Gastroesophageal sphincter (tissue), 4 donors: ENCODE measurements at regions not wholly inside any gene's neighbourhood (a gene's known extent, or its start where the extent isn't known, plus 50 kb on each side); places are given as distances from the start of the nearest gene placed in this dataset.

Experiments
- ATAC-seq: fragments of 150-250 bp; one replicate; pipeline ENCODE4 v1.9.1; 2016; ENCODE audit warnings: mild to moderate bottlenecking, moderate library complexity
- H3K27ac ChIP-seq, 4 donors: fragments of 200-600 bp; sonication (generic) in 3 of 4; 1 replicate in 3 of 4; 2 replicates in 1 of 4; pipeline ENCODE4 v1.5.1; 2016 to 2019
- H3K27me3 ChIP-seq: fragments of 200-600 bp; sonication (generic); one replicate; pipeline ENCODE4 v1.5.1; 2019
- H3K36me3 ChIP-seq, 2 donors: fragments of 200-600 bp; sonication (generic); one replicate each; pipeline ENCODE4 v1.5.1; 2019; ENCODE audit warnings: control low read depth in 1 of 2
- H3K4me1 ChIP-seq, 3 donors: fragments of 200-600 bp; sonication (generic); 1 replicate in 2 of 3; 2 replicates in 1 of 3; pipeline ENCODE4 v1.5.1; 2016 to 2019; ENCODE audit warnings: control low read depth in 2 of 3
- H3K4me3 ChIP-seq, 2 donors: fragments of 200-600 bp; sonication (generic); one replicate each; pipeline ENCODE4 v1.5.1; 2019; ENCODE audit warnings: mild to moderate bottlenecking in 1 of 2, moderate library complexity in 1 of 2
- H3K9me3 ChIP-seq, 3 donors: fragments of 200-600 bp; sonication (generic); one replicate each; pipeline ENCODE4 v1.5.1; 2017 to 2019; ENCODE audit warnings: control low read depth in 2 of 3
- EP300 ChIP-seq: sonication (generic); formaldehyde crosslinking; IDR thresholded peaks from one replicate; pipeline ENCODE4 v1.6.1; 2017; ENCODE audit warnings: antibody characterized with exemption, mild to moderate bottlenecking
- POLR2A ChIP-seq, 2 donors: fragments of 450-650 bp; IDR thresholded peaks; one replicate each; pipeline ENCODE4 v1.6.1; 2017; ENCODE audit warnings: antibody characterized with exemption in 2 of 2, mild to moderate bottlenecking in 2 of 2, moderate library complexity in 1 of 2
- POLR2AphosphoS5 ChIP-seq: sonication (generic); formaldehyde crosslinking; IDR thresholded peaks from one replicate; pipeline ENCODE4 v1.6.1; 2017; ENCODE audit warnings: antibody characterized with exemption
- WGBS, 2 donors: methylation state at CpG; one replicate each; pipeline ENCODE4 v1.1.5; 2018; ENCODE audit warnings: low coverage in 1 of 2; 5-methylcytosine and 5-hydroxymethylcytosine counted together
- TF ChIP-seq, protein P1 (sequence below), 4 experiments: fragments of 200-600 bp in 2 of 4; fragments of 450-650 bp in 2 of 4; sonication (generic) in 1 of 4; IDR thresholded peaks; one replicate each; pipeline ENCODE4 v1.5.1; 2017 to 2019; ENCODE audit warnings: antibody characterized with exemption in 4 of 4, mild to moderate bottlenecking in 2 of 4, moderate library complexity in 2 of 4

DNA sequence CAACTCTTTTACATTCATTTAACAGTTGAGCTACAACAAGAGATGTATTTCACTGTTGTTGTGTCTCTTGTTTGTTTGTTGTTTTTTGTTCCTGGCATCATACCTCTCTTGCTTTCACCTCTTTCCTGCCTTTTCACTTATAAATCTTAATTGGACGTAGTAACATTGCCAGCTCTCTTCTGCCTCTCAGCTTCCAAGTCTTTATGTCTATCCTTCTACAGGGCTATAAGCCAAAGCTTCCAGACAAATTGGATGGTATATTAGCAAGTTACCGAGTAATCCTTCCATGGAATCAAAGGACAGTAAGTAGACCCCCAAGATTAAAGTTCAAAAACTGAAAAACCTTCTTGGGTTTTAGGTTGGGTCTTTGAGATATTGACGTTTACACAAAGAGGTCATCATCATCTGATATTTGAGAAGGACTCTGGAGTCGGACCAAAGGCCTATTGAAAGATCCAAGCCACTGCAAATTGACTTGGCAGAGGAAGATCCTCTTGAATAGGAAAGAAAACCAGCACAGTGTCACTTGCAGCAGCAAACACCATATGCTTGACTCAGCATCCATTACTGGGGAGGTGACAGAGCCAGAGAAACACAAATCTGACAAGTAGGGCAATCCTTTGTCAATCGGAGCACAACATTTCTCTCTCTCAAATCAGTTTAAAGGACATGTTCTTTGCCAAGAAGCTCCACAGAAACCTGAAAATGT is 648.5 kb upstream of the NR2F2 start:
- no peak for ATAC-seq
- TF ChIP-seq EP300 = no peak
- no peak for TF ChIP-seq POLR2A (IDR thresholded peaks at IDR 0.05)
- no peak for TF ChIP-seq POLR2AphosphoS5
- TF ChIP-seq, protein P1, sequence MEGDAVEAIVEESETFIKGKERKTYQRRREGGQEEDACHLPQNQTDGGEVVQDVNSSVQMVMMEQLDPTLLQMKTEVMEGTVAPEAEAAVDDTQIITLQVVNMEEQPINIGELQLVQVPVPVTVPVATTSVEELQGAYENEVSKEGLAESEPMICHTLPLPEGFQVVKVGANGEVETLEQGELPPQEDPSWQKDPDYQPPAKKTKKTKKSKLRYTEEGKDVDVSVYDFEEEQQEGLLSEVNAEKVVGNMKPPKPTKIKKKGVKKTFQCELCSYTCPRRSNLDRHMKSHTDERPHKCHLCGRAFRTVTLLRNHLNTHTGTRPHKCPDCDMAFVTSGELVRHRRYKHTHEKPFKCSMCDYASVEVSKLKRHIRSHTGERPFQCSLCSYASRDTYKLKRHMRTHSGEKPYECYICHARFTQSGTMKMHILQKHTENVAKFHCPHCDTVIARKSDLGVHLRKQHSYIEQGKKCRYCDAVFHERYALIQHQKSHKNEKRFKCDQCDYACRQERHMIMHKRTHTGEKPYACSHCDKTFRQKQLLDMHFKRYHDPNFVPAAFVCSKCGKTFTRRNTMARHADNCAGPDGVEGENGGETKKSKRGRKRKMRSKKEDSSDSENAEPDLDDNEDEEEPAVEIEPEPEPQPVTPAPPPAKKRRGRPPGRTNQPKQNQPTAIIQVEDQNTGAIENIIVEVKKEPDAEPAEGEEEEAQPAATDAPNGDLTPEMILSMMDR (IDR thresholded peaks at IDR 0.05) = no peak
- H3K9me3 ChIP-seq = no peaks in the 10 kb centered on the region
- WGBS, 2 donors = 63 to 86% methylated on average over 4 to 5 of the region's 5 CpGs
- no peaks in the 10 kb centered on the region for H3K4me1 ChIP-seq
- no peaks in the 10 kb centered on the region for H3K36me3 ChIP-seq
- no peaks in the 10 kb centered on the region for H3K27me3 ChIP-seq
- no peak overlapping the region for H3K27ac ChIP-seq
- H3K4me3 ChIP-seq = no peak overlapping the region

DNA sequence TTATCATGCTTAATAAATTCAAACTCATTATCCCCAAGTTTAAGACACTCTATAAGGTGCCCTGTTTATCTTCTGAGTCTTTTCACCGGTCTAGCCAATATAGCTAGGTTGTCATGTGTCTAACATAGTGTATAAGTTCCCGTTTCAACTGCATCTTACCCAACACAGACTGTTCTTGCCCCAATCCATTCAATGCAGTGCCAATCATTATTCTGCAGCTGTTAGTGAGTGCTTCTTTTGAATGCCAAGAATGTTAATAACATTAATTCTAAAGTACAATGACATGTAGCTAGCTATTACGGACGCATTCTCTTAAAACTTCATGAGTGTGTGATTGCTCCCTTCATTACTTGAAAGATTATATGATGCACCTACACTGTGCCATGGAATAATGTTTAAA is 646.4 kb upstream of the NR2F2 start:
- Histone ChIP-seq H3K27ac (no peak overlapping the region), H3K4me3 (no peak overlapping the region), H3K36me3 (no peaks in the 10 kb centered on the region), H3K9me3 (no peaks in the 10 kb centered on the region), H3K27me3 (no peaks in the 10 kb centered on the region), H3K4me1 (no peaks in the 10 kb centered on the region)
- ATAC-seq = no peak
- no peak for TF ChIP-seq POLR2AphosphoS5
- WGBS, 2 donors = 92 to 93% methylated on average over 4 of the region's 4 CpGs

DNA sequence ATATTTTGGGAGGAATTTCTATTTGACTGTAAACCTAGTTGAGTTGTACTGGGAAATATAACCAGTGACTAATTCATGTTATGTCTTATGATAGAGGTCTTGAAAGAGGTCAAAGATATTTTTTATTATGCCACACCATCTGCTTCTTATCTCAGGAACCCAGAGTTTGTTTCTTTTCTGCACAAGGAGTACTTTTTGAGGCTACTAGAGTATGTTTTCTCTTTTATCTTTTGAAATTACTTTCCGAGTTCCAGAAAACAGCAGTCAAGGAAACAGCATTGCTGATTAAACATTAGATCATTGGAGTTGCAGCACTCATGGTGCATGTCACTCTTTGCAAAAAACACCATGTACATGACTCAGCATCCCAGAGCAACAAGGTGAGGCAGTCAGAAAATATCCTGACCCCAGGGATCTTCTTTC is 645.8 kb upstream of the NR2F2 start:
- Histone ChIP-seq H3K27me3 (no peaks in the 10 kb centered on the region), H3K36me3 (no peaks in the 10 kb centered on the region), H3K27ac (no peak overlapping the region), H3K4me3 (no peak overlapping the region), H3K9me3 (no peaks in the 10 kb centered on the region), H3K4me1 (no peaks in the 10 kb centered on the region)
- WGBS, 2 donors = 45 to 57% methylated on average over 1 of the region's 1 CpG
- ATAC-seq = no peak
- TF ChIP-seq POLR2A (IDR thresholded peaks at IDR 0.05) = no peak
- TF ChIP-seq POLR2AphosphoS5 = peak; percentile 24
- TF ChIP-seq EP300 = no peak

DNA sequence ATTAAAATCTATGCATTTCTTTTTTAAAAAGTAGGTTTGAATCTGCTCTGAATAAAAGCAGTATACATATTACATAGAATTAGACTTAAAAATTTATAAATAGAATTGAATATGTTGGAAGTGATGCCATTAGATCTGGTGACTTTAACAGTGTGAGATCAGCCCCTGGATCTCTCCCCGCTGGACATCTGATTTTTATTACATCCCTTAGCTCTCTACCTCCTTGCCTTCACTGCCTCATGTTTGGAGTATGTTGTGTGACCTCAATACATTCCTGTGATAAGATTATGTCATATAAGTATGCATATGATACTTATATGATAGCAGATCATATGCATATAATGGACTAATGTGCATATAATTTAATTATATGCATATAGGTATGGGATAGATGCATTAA is 643.4 kb upstream of the NR2F2 start:
- ATAC-seq = no peak
- no peak overlapping the region for H3K4me3 ChIP-seq
- no peaks in the 10 kb centered on the region for H3K9me3 ChIP-seq
- WGBS, 2 donors = 88 to 90% methylated on average over 1 of the region's 1 CpG
- no peaks in the 10 kb centered on the region for H3K4me1 ChIP-seq
- TF ChIP-seq POLR2AphosphoS5 (no peak), POLR2A (IDR thresholded peaks at IDR 0.05) (no peak), EP300 (no peak)
- TF ChIP-seq, protein P1 (IDR thresholded peaks at IDR 0.05) = no peak
- H3K27me3 ChIP-seq = no peaks in the 10 kb centered on the region
- no peaks in the 10 kb centered on the region for H3K36me3 ChIP-seq
- H3K27ac ChIP-seq = no peak overlapping the region

DNA sequence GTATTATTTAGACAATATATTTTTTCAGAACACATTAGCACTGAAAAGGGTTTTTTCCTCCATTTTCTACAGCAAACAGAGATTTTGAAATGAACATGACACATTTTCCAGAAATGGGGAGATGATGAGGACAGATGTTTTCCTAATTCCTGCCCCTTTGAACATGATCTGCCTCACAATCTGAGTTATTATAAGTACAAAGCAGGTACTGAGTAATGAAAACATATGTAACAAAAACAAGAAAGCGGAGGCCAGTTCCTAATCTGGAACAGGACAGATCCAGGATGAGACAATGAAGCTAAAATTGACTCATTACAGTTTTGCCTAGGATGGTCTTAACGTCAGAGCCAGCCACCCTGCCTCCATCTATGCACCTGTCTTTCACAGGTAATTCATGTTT is 642.8 kb upstream of the NR2F2 start:
- Histone ChIP-seq H3K4me1 (no peaks in the 10 kb centered on the region), H3K4me3 (no peak overlapping the region), H3K27ac (no peak overlapping the region), H3K27me3 (no peaks in the 10 kb centered on the region), H3K36me3 (no peaks in the 10 kb centered on the region), H3K9me3 (peaks cover 0 to 6% (median 0%) of the 10 kb centered on the region in 3 donors)
- TF ChIP-seq, protein P1 (IDR thresholded peaks at IDR 0.05) = no peak
- TF ChIP-seq POLR2AphosphoS5 (no peak), EP300 (no peak), POLR2A (IDR thresholded peaks at IDR 0.05) (no peak)
- no peak for ATAC-seq
- WGBS, 2 donors = 80 to 90% methylated on average over 2 of the region's 2 CpGs

DNA sequence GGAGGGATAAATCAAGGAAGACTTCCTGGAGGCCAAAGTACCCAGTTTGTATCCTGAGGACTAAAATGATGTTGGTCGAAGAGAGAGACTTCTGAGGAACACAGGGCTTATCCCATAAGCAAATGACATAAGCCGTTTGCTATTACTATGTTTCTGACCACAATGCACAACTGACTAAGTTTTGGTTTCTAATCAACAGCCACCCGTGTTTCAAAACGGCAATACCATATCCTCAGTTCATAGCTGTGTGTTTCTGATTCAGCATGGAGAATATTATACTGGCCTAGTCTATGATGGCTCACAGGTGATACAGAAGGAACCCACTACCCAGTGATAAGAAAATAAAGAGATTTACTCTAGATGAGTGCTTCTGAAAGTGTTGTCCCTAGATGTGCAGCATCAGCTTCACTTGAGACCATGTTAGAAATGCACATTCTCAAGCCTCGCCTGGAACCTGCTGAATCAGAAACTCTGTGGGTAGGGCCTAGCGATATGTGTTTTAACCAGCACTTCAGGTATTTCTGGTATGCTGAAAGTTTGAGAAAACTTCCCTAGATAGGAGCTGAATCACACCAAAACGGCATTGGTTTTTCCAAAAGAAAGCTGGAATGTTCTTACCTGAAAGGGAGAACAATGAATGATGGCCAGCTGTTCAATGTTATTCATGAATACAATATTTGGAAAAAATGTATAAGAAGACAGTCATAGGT is 639.7 kb upstream of the NR2F2 start:
- no peak for TF ChIP-seq POLR2AphosphoS5
- no peak for TF ChIP-seq EP300
- TF ChIP-seq, protein P1 (IDR thresholded peaks at IDR 0.05) = no peak
- no peak for TF ChIP-seq POLR2A (IDR thresholded peaks at IDR 0.05)
- Histone ChIP-seq H3K4me3 (no peak overlapping the region), H3K36me3 (no peaks in the 10 kb centered on the region), H3K27ac (no peak overlapping the region), H3K27me3 (no peaks in the 10 kb centered on the region), H3K9me3 (peaks cover 0 to 33% (median 0%) of the 10 kb centered on the region in 3 donors), H3K4me1 (no peaks in the 10 kb centered on the region)
- 88 to 93% methylated on average over 6 to 7 of the region's 7 CpGs for WGBS, 2 donors
- no peak for ATAC-seq
